ENCODE measurements at regions not wholly inside any gene's neighbourhood (a gene's known extent, or its start where the extent isn't known, plus 50 kb on each side); places are given as distances from the start of the nearest gene placed in this dataset.
"Not testable (repeated sequence)": the region's sequence is repeated elsewhere in the genome, so short reads cannot be mapped to it uniquely, and the experiment has no call there.

DNA sequence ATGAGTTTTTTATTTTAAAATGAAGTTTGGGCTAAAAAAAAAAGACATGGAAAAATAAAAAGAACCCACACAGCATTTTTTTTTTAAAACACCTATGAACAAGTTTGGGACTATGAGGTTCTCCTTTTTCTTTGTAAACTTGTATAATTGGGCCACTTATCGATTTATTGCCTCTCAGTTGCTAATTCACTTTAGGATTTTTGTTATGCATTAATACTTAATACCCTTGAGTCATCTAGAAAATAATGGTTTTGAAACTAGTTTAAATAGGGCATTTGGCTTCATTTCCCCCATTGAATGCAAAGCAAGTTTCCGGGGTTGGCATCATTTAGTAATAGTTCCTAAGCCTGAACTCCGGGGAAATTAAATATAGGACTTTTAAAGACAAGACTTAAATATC, 312.8 kb upstream of the RGS6 start:
- no peak for DNase-seq
- no peak for TF ChIP-seq GATA1 (IDR thresholded peaks at IDR 0.05; ENCODE audit: low read depth, low read length)
- TF ChIP-seq POLR2A (IDR thresholded peaks at IDR 0.05; ENCODE audit: low read length): no peak

- no peak for DNase-seq
These were observed 311.8 kb upstream of the RGS6 start for GRCh38 chr14:71620401-71620800.

DNA sequence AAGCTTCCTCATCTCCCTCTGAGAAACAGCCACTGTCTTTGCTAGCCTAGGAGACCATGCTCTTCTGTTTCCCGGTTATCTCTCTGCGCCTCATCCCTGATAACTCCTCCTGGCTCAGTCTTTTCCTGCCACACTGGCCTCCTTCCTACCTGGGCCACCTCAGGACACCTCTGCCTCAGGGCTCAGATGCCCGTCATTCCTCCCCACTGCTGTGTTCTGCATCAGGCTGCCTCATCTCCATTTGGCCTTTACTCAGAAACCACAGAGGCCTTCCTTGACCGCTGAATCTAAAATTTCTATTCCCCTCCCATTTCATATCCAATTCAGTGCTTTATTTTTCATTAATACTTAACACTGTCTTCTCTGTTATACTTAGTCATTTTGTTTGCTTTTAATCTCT, 311.0 kb upstream of the RGS6 start:
- TF ChIP-seq GATA1 (IDR thresholded peaks at IDR 0.05; ENCODE audit: low read depth, low read length) (no peak), POLR2A (IDR thresholded peaks at IDR 0.05; ENCODE audit: low read length) (no peak)
- no peak for DNase-seq

More at GRCh38 chr14:71620401-71620800, 311.8 kb upstream of the RGS6 start:
- no peak for TF ChIP-seq GATA1 (IDR thresholded peaks at IDR 0.05; ENCODE audit: low read depth, low read length)
- TF ChIP-seq POLR2A (IDR thresholded peaks at IDR 0.05; ENCODE audit: low read length): no peak

DNA sequence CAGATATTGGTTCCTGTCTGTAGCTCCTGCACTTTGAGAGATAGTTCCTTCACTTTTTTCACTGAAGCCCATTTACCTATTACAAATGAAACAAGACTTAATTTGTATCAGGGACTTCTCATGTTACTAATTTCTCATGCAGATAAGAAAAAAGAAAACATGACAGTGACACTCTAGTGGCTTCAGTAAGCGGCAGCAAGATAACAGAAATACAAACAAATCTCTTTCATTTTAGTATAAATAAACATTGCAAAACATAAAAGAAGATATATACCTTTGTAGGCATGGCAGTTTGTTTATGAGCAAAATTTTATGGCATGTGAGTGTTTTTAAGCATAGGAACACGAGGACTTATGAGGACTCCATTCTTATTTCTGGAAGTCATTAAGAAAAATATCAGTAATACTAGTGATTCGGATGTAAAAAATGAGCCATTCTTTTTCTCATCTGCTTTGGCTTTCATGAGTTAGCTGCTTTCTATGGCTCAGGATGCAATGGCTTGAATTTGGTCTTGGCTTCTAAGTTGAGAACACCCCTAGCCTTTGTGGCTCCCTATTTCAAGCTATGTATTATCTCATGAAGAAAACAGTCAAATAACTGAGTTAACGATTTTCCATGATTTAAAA, 310.1 kb upstream of the RGS6 start:
- TF ChIP-seq GATA1 (IDR thresholded peaks at IDR 0.05; ENCODE audit: low read depth, low read length): no peak
- TF ChIP-seq POLR2A (IDR thresholded peaks at IDR 0.05; ENCODE audit: low read length): no peak
- DNase-seq: no peak

- no peak for DNase-seq
- TF ChIP-seq POLR2A (IDR thresholded peaks at IDR 0.05; ENCODE audit: low read length): no peak
These were observed 308.3 kb upstream of the RGS6 start for GRCh38 chr14:71623939-71624338.

DNA sequence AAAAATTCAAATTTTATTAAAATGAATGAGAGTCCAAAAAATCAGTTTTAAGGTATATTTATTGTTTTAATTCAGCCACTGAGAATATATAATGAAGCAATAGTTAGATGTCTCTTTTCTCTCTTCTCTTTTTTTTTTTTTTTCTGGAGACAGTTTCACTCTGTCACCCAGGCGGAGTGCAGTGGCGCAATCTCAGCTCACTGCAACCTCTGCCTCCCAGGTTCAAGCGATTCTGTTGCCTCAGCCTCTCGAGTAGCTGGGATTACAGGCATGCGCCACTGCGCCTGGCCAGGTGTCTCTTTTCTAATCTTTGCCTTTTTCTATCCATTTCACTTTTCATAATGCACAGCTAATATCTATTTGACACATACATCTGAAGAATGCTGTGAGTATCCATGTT, 307.1 kb upstream of the RGS6 start:
- TF ChIP-seq GATA1 (IDR thresholded peaks at IDR 0.05; ENCODE audit: low read depth, low read length) (no peak), POLR2A (IDR thresholded peaks at IDR 0.05; ENCODE audit: low read length) (no peak)
- peak in 1 of 2 experiments; percentile 21 for DNase-seq

DNA sequence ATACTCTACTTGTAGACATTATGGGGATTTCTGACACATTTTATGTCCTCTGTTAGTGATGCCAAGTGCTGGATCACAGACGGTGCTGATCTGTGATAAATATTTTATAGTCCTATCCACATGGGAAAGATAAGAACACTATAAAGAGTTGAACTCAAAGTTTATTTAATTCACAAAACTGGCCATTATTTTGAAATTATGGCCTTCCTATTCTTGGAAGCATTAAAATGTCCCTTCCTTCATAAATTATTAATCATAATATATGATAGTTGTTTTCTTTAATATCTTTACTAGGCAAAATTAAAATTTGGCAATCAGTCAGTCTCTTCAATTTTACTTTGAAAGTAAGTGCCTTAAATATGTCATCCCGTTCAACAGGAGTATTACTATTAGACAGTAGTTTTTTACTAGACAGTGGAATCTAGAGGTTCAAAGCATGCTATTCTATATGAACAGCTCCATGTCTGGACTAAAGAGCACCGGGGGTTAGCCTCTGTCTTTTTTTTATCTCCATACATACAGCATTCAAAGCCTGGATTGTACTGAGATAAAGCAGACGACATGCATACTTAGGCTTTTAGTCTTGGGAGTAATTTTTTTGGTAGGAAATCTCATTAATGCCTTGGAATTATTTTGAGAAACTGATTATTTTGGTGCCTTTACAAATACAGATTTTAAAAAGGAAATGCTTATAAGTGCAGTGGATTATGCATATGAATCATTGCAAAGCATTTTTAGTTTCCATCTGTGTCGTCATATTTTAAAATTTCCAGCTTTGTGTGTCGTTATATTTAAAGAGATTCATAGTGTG, 306.1 kb upstream of the RGS6 start:
- TF ChIP-seq POLR2A (IDR thresholded peaks at IDR 0.05; ENCODE audit: low read length): no peak
- TF ChIP-seq GATA1 (IDR thresholded peaks at IDR 0.05; ENCODE audit: low read depth, low read length): no peak
- DNase-seq: peak; percentile 24 to 65

DNA sequence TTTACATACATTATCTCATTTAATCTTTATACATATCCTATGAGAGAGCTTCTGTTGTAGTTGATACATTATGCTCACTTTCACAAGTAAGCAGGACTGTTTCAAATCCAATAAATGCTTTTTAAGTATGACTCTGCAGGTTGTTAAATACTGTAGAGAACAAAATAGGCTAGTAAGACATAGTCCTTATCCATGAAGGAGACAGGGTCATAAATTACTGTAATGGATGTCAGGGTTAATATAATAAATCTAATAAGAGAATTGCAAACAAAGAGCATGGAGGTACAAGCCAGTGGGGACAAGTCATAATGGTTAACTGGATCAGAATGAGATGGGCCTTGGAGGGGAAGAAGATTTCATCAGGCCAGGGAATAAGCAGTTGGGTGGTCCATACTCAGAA, 303.8 kb upstream of the RGS6 start:
- DNase-seq: peak in 1 of 2 experiments; percentile 35
- TF ChIP-seq POLR2A (IDR thresholded peaks at IDR 0.05; ENCODE audit: low read length) (no peak), GATA1 (IDR thresholded peaks at IDR 0.05; ENCODE audit: low read depth, low read length) (no peak)

- TF ChIP-seq POLR2A (IDR thresholded peaks at IDR 0.05; ENCODE audit: low read length): no peak
- TF ChIP-seq GATA1 (IDR thresholded peaks at IDR 0.05; ENCODE audit: low read depth, low read length): no peak
- no peak for DNase-seq
These were observed 303.0 kb upstream of the RGS6 start for GRCh38 chr14:71629250-71629649.

GRCh38 chr14:71629765-71630492, 302.3 kb upstream of the RGS6 start:
- DNase-seq: no peak
- TF ChIP-seq GATA1 (IDR thresholded peaks at IDR 0.05; ENCODE audit: low read depth, low read length) (no peak), POLR2A (IDR thresholded peaks at IDR 0.05; ENCODE audit: low read length) (no peak)

DNA sequence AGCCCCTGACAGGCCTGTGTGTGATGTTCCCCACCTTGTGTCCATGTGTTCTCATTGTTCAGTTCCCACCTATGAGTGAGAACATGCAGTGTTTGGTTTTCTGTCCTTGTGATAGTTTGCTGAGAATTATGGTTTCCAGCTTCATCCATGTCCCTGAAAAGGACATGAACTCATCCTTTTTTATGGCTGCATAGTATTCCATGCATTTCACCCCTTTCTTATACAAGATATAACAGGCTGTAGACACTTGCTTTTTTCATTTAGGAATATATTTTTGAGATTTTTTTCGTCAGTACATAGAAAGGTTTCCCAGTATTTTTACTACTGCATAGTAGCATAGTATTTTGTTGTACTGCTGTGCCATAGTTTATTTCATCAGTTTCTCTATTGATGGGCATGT, 301.2 kb upstream of the RGS6 start:
- DNase-seq: not testable (repeated sequence)

- no peak for DNase-seq
- TF ChIP-seq POLR2A (IDR thresholded peaks at IDR 0.05; ENCODE audit: low read length) (no peak), GATA1 (IDR thresholded peaks at IDR 0.05; ENCODE audit: low read depth, low read length) (no peak)
These were observed 299.7 kb upstream of the RGS6 start for GRCh38 chr14:71632440-71632946.

DNA sequence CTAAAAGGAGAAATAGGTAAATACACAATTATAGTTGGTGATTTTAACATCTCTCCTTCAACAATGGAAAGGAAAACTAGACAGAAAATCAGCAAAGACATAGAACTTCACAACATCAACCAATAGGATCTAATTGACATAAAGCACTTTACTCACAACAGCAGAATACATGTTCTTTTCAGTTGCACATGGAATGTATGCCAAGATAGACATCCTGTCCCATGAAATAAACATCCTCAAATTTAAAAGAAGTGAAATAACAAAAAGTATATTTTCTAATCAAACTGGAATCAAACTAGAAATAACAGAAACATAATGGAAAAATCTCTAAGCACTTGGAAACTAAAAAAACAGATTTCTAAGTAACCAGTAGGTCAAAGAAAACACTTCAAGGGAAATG, 296.2 kb upstream of the RGS6 start:
- no peak for TF ChIP-seq POLR2A (IDR thresholded peaks at IDR 0.05; ENCODE audit: low read length)
- no peak for TF ChIP-seq GATA1 (IDR thresholded peaks at IDR 0.05; ENCODE audit: low read depth, low read length)
- DNase-seq: no peak

DNA sequence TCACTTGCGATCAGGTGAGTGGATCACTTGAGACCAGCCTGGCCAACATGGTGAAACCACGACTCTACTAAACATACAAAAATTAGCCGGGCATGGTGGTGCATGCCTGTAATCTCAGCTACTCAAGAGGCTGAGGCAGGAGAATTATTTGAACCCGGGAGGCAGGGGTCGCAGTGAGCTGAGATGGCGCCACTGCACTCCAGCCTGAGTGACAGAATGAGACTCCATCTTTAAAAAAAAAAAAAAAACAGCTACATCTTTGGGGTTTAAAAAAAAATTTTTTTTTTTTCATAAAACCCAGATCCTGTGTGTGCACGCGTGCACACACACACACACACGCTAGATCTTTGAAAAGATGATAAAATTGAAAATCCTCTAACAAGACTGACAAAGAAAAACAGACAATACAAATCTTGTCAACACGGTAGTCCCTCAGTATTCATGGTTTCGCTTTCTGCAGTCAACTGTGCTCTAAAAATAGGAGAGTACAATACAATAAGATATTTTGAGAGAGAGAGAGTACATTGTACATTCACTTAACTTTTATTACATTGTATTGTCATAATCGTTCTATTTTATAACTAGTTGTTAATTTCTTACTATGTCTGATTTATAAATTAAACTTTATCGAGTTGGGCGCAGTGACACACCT, 295.3 kb upstream of the RGS6 start:
- no peak for DNase-seq
- TF ChIP-seq POLR2A (IDR thresholded peaks at IDR 0.05; ENCODE audit: low read length) (no peak), GATA1 (IDR thresholded peaks at IDR 0.05; ENCODE audit: low read depth, low read length) (no peak)

Measured in erythroblast (primary cell).